Mesothelial cell of epicardium (in vitro differentiated cells): ENCODE measurements at regions not wholly inside any gene's neighbourhood (a gene's known extent, or its start where the extent isn't known, plus 50 kb on each side); places are given as distances from the start of the nearest gene placed in this dataset.

Experiments
- DNase-seq, 2 experiments: peaks; one replicate each; pipeline ENCODE4 v3.0.0; 2021; ENCODE audit warnings: low spot score in 2 of 2; ENCODE audit not compliant: unreplicated experiment in 2 of 2
- H3K27ac Mint-ChIP-seq: 2 replicates; pipeline ENCODE4 v1.8.0; 2021; ENCODE audit warnings: mixed read lengths
- H3K27me3 Mint-ChIP-seq: 2 replicates; pipeline ENCODE4 v1.8.0; 2021; ENCODE audit warnings: low read depth, mixed read lengths
- H3K36me3 Mint-ChIP-seq: 2 replicates; pipeline ENCODE4 v1.8.0; 2021; ENCODE audit warnings: mixed read lengths
- H3K4me1 Mint-ChIP-seq: 2 replicates; pipeline ENCODE4 v1.8.0; 2021; ENCODE audit warnings: mixed read lengths
- H3K4me3 Mint-ChIP-seq: 2 replicates; pipeline ENCODE4 v1.8.0; 2021; ENCODE audit warnings: mild to moderate bottlenecking, moderate library complexity, mixed read lengths
- H3K9me3 Mint-ChIP-seq: 2 replicates; pipeline ENCODE4 v1.8.0; 2021; ENCODE audit warnings: mixed read lengths
- TF ChIP-seq, protein P1 (sequence below): fragments of 200-600 bp; sonication (generic); IDR thresholded peaks from one replicate; pipeline ENCODE4 v1.5.0; 2021; ENCODE audit warnings: antibody characterized with exemption; ENCODE audit not compliant: unreplicated experiment

DNA sequence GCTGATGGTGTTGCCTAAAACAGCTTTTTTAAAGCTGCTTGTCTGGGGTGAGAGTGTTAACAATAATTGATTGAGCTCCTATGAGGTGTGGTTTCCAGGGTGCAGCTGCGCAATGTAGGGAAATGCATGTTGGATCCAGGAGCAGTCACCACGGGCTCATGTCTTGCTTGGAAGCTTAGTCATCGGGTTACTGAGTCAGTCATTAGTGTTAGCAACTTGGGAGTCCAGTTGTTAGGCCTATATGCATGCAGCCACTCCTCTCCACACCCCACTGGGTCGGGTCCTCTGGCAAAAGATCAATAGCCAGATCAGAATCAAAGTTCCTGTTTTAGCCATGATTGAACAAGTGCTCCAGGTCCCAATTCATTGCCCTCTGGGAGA lies 271.7 kb upstream of the CHD6 start:
- no peak overlapping the region for H3K27ac Mint-ChIP-seq
- H3K9me3 Mint-ChIP-seq, result no peaks in the 10 kb centered on the region
- peaks cover 17% of the 10 kb centered on the region for H3K27me3 Mint-ChIP-seq
- H3K4me3 Mint-ChIP-seq, result no peak overlapping the region
- H3K36me3 Mint-ChIP-seq, result no peaks in the 10 kb centered on the region
- TF ChIP-seq, protein P1, sequence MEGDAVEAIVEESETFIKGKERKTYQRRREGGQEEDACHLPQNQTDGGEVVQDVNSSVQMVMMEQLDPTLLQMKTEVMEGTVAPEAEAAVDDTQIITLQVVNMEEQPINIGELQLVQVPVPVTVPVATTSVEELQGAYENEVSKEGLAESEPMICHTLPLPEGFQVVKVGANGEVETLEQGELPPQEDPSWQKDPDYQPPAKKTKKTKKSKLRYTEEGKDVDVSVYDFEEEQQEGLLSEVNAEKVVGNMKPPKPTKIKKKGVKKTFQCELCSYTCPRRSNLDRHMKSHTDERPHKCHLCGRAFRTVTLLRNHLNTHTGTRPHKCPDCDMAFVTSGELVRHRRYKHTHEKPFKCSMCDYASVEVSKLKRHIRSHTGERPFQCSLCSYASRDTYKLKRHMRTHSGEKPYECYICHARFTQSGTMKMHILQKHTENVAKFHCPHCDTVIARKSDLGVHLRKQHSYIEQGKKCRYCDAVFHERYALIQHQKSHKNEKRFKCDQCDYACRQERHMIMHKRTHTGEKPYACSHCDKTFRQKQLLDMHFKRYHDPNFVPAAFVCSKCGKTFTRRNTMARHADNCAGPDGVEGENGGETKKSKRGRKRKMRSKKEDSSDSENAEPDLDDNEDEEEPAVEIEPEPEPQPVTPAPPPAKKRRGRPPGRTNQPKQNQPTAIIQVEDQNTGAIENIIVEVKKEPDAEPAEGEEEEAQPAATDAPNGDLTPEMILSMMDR, result no peak
- no peaks in the 10 kb centered on the region for H3K4me1 Mint-ChIP-seq
- DNase-seq, result no peak

DNA sequence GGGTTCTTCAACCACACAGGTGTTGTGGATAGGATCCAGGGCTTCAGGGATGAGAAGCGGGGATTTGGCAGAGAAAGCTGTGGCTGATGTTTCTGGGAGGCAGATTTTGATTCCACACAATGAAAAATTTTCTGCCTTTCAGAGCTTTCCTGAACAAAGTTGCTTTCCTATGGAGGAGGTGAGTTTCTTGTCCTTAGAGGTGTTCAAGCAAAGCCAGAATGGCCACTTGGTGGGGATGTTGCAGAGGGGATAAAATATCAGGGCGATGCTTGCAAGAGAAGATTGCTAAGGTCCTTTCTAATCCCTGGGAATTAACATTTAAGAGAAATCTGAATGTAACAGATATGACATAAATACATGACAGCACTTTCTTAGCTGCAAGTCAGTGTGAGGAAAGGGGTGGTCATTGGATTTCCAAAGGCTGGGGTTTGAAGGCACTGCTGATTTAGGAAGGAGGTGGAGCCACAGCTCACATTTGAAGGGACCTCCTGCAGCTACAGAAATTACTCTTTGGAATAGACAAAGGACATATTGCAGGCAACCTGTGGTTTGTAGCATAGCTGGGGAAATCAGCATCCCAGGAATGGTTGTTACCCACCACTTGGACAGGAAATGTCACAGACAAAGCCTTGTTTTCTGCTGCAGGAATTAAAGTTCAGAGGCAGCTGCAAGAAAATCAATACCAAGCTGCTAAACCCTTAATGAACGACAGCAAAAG lies 271.1 kb upstream of the CHD6 start:
- Mint-ChIP-seq H3K27ac (no peak overlapping the region), H3K27me3 (peaks cover 14% of the 10 kb centered on the region), H3K4me1 (no peaks in the 10 kb centered on the region), H3K4me3 (no peak overlapping the region), H3K36me3 (no peaks in the 10 kb centered on the region), H3K9me3 (no peaks in the 10 kb centered on the region)
- TF ChIP-seq, protein P1, result no peak
- no peak for DNase-seq

DNA sequence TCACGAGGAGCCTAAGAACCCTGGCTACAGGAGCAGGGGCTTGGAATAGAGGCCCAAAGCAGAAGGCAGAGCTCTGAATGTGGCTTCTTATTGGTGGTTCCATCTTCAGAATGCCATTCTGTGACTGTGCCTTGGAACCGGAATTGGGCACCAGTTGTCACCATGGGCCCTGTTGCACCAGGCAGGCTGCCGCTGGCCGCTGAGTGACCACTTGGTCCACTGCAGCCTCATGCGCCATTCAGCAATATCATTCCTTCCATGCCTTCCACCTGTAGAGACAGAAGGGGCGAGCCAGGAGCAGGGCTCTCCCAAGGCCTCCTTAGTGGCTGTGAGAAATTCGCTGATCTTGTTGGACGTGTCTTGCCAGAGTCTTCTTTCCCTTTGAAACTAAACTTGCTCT lies 270.3 kb upstream of the CHD6 start:
- Mint-ChIP-seq H3K27ac (no peak overlapping the region), H3K4me3 (no peak overlapping the region), H3K27me3 (peaks cover 13% of the 10 kb centered on the region), H3K36me3 (no peaks in the 10 kb centered on the region), H3K4me1 (no peaks in the 10 kb centered on the region), H3K9me3 (no peaks in the 10 kb centered on the region)
- TF ChIP-seq, protein P1, result no peak
- no peak for DNase-seq

DNA sequence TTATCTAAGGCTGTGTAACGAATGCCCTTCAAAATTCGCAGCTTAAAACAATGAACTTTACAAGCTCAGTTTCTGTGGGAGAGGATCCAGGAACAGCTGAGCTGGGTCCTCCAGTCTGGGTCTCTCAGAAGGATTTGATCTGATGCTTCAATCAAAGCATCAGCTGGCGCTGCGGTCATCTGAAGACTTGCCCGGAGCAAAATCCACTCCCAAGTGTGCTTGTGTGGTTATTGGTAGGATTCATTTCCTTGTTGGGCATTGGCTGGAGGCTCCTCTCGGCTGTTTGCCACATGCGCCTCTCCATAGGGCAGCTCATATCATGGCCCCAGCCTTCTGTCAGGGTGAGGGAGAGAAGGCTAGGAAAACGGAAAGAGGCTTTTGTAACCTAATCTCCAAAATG lies 269.3 kb upstream of the CHD6 start:
- Mint-ChIP-seq H3K4me1 (no peaks in the 10 kb centered on the region), H3K27me3 (peaks cover 19% of the 10 kb centered on the region), H3K4me3 (no peak overlapping the region), H3K36me3 (no peaks in the 10 kb centered on the region), H3K9me3 (no peaks in the 10 kb centered on the region), H3K27ac (no peak overlapping the region)
- TF ChIP-seq, protein P1, result no peak
- DNase-seq, result no peak

DNA sequence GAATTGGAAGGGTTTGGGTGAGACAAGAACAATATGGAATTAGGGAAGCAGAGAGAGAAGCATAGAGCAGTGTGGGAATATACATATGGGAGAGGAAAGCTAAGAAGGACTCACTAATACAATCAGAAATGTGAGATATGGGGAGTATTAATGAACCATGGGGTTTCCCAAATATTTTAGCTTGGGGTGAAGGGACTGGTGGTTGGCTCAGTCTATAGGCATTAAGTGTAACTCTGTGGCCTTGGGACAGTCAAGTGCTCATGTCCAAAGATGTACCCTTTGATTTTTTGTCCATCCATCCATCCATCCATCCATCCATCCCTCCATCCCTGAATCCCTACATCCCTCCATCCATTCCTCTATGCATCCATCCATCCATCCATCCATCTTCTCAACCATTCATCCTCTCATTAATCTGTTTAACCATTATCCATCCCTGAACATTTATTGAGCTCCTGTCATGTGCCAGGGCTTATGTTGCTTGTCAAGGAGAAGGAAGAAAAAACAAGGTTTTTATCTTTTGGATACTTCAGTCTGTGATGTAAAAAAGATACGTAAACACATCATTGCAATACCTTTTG lies 263.4 kb upstream of the CHD6 start:
- no peak overlapping the region for H3K4me3 Mint-ChIP-seq
- TF ChIP-seq, protein P1, result no peak
- peaks cover 19% of the 10 kb centered on the region for H3K27me3 Mint-ChIP-seq
- DNase-seq, result no peak
- H3K27ac Mint-ChIP-seq, result no peak overlapping the region
- H3K9me3 Mint-ChIP-seq, result no peaks in the 10 kb centered on the region
- no peaks in the 10 kb centered on the region for H3K4me1 Mint-ChIP-seq
- H3K36me3 Mint-ChIP-seq, result no peaks in the 10 kb centered on the region

DNA sequence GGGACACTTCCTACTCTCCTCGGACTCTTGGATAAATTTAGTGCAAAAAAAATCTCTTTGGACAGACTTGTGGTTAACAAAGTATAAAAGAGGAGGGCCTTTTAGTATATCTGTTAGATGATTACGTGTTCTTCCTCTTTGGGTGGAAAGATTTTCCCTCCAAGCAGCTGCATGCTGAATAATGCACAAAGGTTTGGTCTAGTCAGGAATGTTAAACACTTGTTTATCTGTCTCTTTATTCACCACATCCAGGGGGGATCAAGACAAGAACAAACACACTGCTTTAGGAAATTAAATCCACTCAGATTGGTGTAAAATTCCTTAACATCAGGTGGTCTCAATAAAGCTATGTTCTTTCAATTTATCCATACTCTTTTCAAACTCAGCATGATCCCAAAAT lies 260.9 kb upstream of the CHD6 start:
- Mint-ChIP-seq H3K27ac (no peak overlapping the region), H3K36me3 (no peaks in the 10 kb centered on the region), H3K4me1 (no peaks in the 10 kb centered on the region), H3K9me3 (no peaks in the 10 kb centered on the region), H3K27me3 (peaks cover 23% of the 10 kb centered on the region), H3K4me3 (no peak overlapping the region)
- TF ChIP-seq, protein P1, result no peak
- DNase-seq, result no peak
